Ureter (tissue), 1 donor: ENCODE measurements at regions not wholly inside any gene's neighbourhood (a gene's known extent, or its start where the extent isn't known, plus 50 kb on each side); places are given as distances from the start of the nearest gene placed in this dataset.

Experiments
- DNase-seq: peaks from one replicate; pipeline ENCODE4 v3.0.0-alpha.2; 2020; ENCODE audit warnings: low spot score
- donor health status: DM: yes; HTN: yes; CAD: no.

GRCh38 chr4:134345244-134345643 is 143.7 kb upstream of the PABPC4L start:
- DNase-seq, result no peak

GRCh38 chr4:134343656-134344055 is 142.1 kb upstream of the PABPC4L start:
- no peak for DNase-seq

GRCh38 chr4:134343081-134343480 is 141.5 kb upstream of the PABPC4L start:
- no peak for DNase-seq

- DNase-seq, result no peak
These were observed 136.0 kb upstream of the PABPC4L start for GRCh38 chr4:134337574-134337973.

GRCh38 chr4:134328741-134329140 is 127.2 kb upstream of the PABPC4L start:
- no peak for DNase-seq

- DNase-seq, result no peak
These were observed 125.9 kb upstream of the PABPC4L start for GRCh38 chr4:134327274-134328122.

- DNase-seq, result no peak
These were observed 125.3 kb upstream of the PABPC4L start for GRCh38 chr4:134326866-134327265.

- no peak for DNase-seq
These were observed 122.6 kb upstream of the PABPC4L start for GRCh38 chr4:134324179-134324578.

- no peak for DNase-seq
These were observed 118.5 kb upstream of the PABPC4L start for GRCh38 chr4:134320048-134320447.

- DNase-seq, result no peak
These were observed 112.0 kb upstream of the PABPC4L start for GRCh38 chr4:134313591-134313990.

GRCh38 chr4:134309715-134310114 is 108.1 kb upstream of the PABPC4L start:
- no peak for DNase-seq

GRCh38 chr4:134308910-134309309 is 107.3 kb upstream of the PABPC4L start:
- no peak for DNase-seq

GRCh38 chr4:134298313-134298712 is 96.7 kb upstream of the PABPC4L start:
- DNase-seq, result no peak

- no peak for DNase-seq
These were observed 96.2 kb upstream of the PABPC4L start for GRCh38 chr4:134297765-134298164.

GRCh38 chr4:134282680-134283079 is 81.1 kb upstream of the PABPC4L start:
- no peak for DNase-seq

- DNase-seq, result no peak
These were observed 77.1 kb upstream of the PABPC4L start for GRCh38 chr4:134278675-134279074.

- DNase-seq, result no peak
These were observed 74.9 kb upstream of the PABPC4L start for GRCh38 chr4:134276476-134276875.

- DNase-seq, result no peak
These were observed 58.5 kb upstream of the PABPC4L start for GRCh38 chr4:134260126-134260525.
